ENCODE measurements at regions not wholly inside any gene's neighbourhood (a gene's known extent, or its start where the extent isn't known, plus 50 kb on each side); places are given as distances from the start of the nearest gene placed in this dataset.

- Histone ChIP-seq H3K36me3 (ENCODE audit: insufficient read depth, low read depth, low read length) (no peaks in the 10 kb centered on the region), H3K4me1 (ENCODE audit: insufficient read depth, low read length) (no peaks in the 10 kb centered on the region), H3K4me3 (ENCODE audit: low read length) (no peak overlapping the region), H3K9ac (ENCODE audit: low read depth, low read length) (no peak overlapping the region), H3K27me3 (ENCODE audit: insufficient read depth, low read length) (no peaks in the 10 kb centered on the region), H3K9me3 (ENCODE audit: insufficient read depth, low read depth, low read length) (no peaks in the 10 kb centered on the region), H3K27ac (ENCODE audit: low read length) (no peak overlapping the region)
Observed at GRCh38 chr6:40098774-40099173, 164.5 kb upstream of the MOCS1 start.

GRCh38 chr6:40097590-40097989 is 163.3 kb upstream of the MOCS1 start:
- no peak overlapping the region for H3K4me3 ChIP-seq (ENCODE audit: low read length)
- H3K27ac ChIP-seq (ENCODE audit: low read length) = no peak overlapping the region
- no peak overlapping the region for H3K9ac ChIP-seq (ENCODE audit: low read depth, low read length)
- H3K4me1 ChIP-seq (ENCODE audit: insufficient read depth, low read length) = no peaks in the 10 kb centered on the region
- H3K9me3 ChIP-seq (ENCODE audit: insufficient read depth, low read depth, low read length) = no peaks in the 10 kb centered on the region
- H3K27me3 ChIP-seq (ENCODE audit: insufficient read depth, low read length) = no peaks in the 10 kb centered on the region
- no peaks in the 10 kb centered on the region for H3K36me3 ChIP-seq (ENCODE audit: insufficient read depth, low read depth, low read length)

DNA sequence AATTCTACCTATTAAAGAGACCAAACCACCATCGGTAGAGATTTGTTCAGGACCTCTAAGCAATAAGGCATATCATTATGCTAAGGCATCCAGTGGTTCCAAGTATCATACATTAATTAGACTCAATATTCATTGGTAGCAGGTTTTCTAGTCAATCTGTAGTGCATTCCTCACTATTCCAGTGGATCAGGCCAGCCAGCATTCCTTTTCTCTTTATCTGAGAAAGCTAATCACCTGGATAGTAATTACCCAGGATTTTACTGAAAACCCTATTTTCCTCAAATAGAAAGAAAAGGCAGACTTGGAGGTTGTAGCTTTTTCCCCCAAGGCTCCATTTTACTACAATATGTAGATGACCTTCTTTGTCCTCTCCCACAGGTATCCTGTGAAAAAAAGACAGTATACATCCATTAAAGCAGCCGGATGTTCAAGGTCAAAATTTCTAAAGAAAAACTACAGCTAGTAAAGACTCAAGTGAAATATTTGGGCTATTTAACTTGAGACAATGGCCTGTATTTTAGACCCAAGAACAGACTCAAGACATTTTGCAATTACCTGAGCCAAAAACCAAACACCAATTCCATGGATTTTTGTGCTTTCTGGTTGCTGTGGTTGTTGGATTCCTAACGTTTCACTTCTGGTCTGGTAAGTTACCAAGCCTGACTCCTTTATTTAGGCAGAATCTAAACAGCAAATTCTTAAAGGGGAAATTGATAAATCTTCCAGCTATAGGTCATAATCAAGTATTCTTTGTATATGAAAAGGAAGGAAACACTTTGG is 149.1 kb upstream of the MOCS1 start:
- no peaks in the 10 kb centered on the region; the same call in 1 of the 2 replicates for H3K27me3 ChIP-seq (ENCODE audit: insufficient read depth, low read length)
- H3K9me3 ChIP-seq (ENCODE audit: insufficient read depth, low read depth, low read length) = no peaks in the 10 kb centered on the region
- H3K9ac ChIP-seq (ENCODE audit: low read depth, low read length) = no peak overlapping the region
- no peak overlapping the region for H3K27ac ChIP-seq (ENCODE audit: low read length)
- H3K4me1 ChIP-seq (ENCODE audit: insufficient read depth, low read length) = no peaks in the 10 kb centered on the region
- H3K36me3 ChIP-seq (ENCODE audit: insufficient read depth, low read depth, low read length) = no peaks in the 10 kb centered on the region
- H3K4me3 ChIP-seq (ENCODE audit: low read length) = no peak overlapping the region

GRCh38 chr6:40082278-40083043 is 148.2 kb upstream of the MOCS1 start:
- H3K27me3 ChIP-seq (ENCODE audit: insufficient read depth, low read length) = no peaks in the 10 kb centered on the region; the same call in 1 of the 2 replicates
- no peak overlapping the region for H3K27ac ChIP-seq (ENCODE audit: low read length)
- no peak overlapping the region for H3K9ac ChIP-seq (ENCODE audit: low read depth, low read length)
- no peaks in the 10 kb centered on the region for H3K9me3 ChIP-seq (ENCODE audit: insufficient read depth, low read depth, low read length)
- no peaks in the 10 kb centered on the region for H3K4me1 ChIP-seq (ENCODE audit: insufficient read depth, low read length)
- no peak overlapping the region for H3K4me3 ChIP-seq (ENCODE audit: low read length)
- H3K36me3 ChIP-seq (ENCODE audit: insufficient read depth, low read depth, low read length) = no peaks in the 10 kb centered on the region

DNA sequence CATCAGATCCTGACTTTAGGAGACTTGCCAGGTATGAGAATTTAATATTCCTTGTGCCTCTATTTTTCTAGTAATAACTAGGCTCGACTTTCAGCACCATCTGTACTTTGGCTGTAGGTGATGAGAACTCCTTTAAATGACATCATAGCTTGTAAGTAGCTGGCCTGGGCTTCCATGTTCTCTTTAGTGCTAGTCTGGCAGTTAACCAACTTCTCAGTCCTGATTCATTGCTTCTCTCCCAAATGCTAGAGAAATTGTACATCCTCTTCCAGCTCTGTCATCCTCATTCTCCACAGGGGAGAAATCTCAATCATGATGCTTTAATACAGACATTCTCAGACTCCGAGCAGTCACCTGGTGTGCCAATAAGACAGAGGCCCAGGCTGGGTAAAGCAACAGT is 143.5 kb upstream of the MOCS1 start:
- Histone ChIP-seq H3K9ac (ENCODE audit: low read depth, low read length) (no peak overlapping the region), H3K36me3 (ENCODE audit: insufficient read depth, low read depth, low read length) (no peaks in the 10 kb centered on the region), H3K27me3 (ENCODE audit: insufficient read depth, low read length) (no peaks in the 10 kb centered on the region), H3K9me3 (ENCODE audit: insufficient read depth, low read depth, low read length) (no peaks in the 10 kb centered on the region), H3K4me1 (ENCODE audit: insufficient read depth, low read length) (no peaks in the 10 kb centered on the region), H3K27ac (ENCODE audit: low read length) (no peak overlapping the region), H3K4me3 (ENCODE audit: low read length) (no peak overlapping the region)

- no peaks in the 10 kb centered on the region for H3K36me3 ChIP-seq (ENCODE audit: insufficient read depth, low read depth, low read length)
- no peak overlapping the region for H3K27ac ChIP-seq (ENCODE audit: low read length)
- no peak overlapping the region for H3K9ac ChIP-seq (ENCODE audit: low read depth, low read length)
- H3K4me3 ChIP-seq (ENCODE audit: low read length) = no peak overlapping the region
- no peaks in the 10 kb centered on the region for H3K4me1 ChIP-seq (ENCODE audit: insufficient read depth, low read length)
- H3K9me3 ChIP-seq (ENCODE audit: insufficient read depth, low read depth, low read length) = no peaks in the 10 kb centered on the region
- H3K27me3 ChIP-seq (ENCODE audit: insufficient read depth, low read length) = no peaks in the 10 kb centered on the region
Observed at GRCh38 chr6:40077315-40077714, 143.1 kb upstream of the MOCS1 start.

GRCh38 chr6:40075056-40075590 is 140.9 kb upstream of the MOCS1 start:
- Histone ChIP-seq H3K4me1 (ENCODE audit: insufficient read depth, low read length) (no peaks in the 10 kb centered on the region), H3K9me3 (ENCODE audit: insufficient read depth, low read depth, low read length) (no peaks in the 10 kb centered on the region), H3K27ac (ENCODE audit: low read length) (no peak overlapping the region)

GRCh38 chr6:40074306-40075055 is 140.2 kb upstream of the MOCS1 start:
- no peak overlapping the region for H3K27ac ChIP-seq (ENCODE audit: low read length)
- H3K36me3 ChIP-seq (ENCODE audit: insufficient read depth, low read depth, low read length) = no peaks in the 10 kb centered on the region
- no peaks in the 10 kb centered on the region for H3K27me3 ChIP-seq (ENCODE audit: insufficient read depth, low read length)
- no peak overlapping the region for H3K4me3 ChIP-seq (ENCODE audit: low read length)
- H3K4me1 ChIP-seq (ENCODE audit: insufficient read depth, low read length) = no peaks in the 10 kb centered on the region
- H3K9ac ChIP-seq (ENCODE audit: low read depth, low read length) = no peak overlapping the region
- H3K9me3 ChIP-seq (ENCODE audit: insufficient read depth, low read depth, low read length) = no peaks in the 10 kb centered on the region

More at GRCh38 chr6:40075056-40075590, 140.9 kb upstream of the MOCS1 start:
- Histone ChIP-seq H3K27me3 (ENCODE audit: insufficient read depth, low read length) (no peaks in the 10 kb centered on the region), H3K36me3 (ENCODE audit: insufficient read depth, low read depth, low read length) (no peaks in the 10 kb centered on the region), H3K4me3 (ENCODE audit: low read length) (no peak overlapping the region), H3K9ac (ENCODE audit: low read depth, low read length) (no peak overlapping the region)

- Histone ChIP-seq H3K4me1 (ENCODE audit: insufficient read depth, low read length) (no peaks in the 10 kb centered on the region), H3K27me3 (ENCODE audit: insufficient read depth, low read length) (no peaks in the 10 kb centered on the region), H3K4me3 (ENCODE audit: low read length) (no peak overlapping the region), H3K36me3 (ENCODE audit: insufficient read depth, low read depth, low read length) (no peaks in the 10 kb centered on the region), H3K9ac (ENCODE audit: low read depth, low read length) (no peak overlapping the region), H3K27ac (ENCODE audit: low read length) (no peak overlapping the region), H3K9me3 (ENCODE audit: insufficient read depth, low read depth, low read length) (peaks cover 13% of the 10 kb centered on the region)
Observed at GRCh38 chr6:40066372-40066771, 132.1 kb upstream of the MOCS1 start.

DNA sequence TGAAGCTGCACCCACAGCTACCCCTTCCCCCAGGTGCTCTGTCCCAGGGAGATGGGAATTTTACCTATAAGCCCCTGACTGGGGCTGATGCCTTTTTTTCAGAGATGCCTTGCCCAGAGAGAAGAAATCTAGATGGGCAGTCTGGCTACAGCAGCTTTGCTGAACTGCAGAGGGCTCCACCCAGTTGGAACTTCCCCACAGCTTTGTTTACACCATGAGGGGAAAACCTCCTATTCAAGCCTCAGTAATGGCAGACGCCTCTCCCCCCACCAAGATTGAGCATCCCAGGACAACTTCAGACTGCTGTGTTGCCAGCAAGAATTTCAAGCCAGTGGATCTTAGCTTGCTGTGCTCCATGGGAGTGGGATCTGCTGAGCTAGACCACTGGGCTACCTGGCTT is 122.6 kb upstream of the MOCS1 start:
- no peaks in the 10 kb centered on the region for H3K36me3 ChIP-seq (ENCODE audit: insufficient read depth, low read depth, low read length)
- H3K4me1 ChIP-seq (ENCODE audit: insufficient read depth, low read length) = no peaks in the 10 kb centered on the region
- H3K4me3 ChIP-seq (ENCODE audit: low read length) = no peak overlapping the region

DNA sequence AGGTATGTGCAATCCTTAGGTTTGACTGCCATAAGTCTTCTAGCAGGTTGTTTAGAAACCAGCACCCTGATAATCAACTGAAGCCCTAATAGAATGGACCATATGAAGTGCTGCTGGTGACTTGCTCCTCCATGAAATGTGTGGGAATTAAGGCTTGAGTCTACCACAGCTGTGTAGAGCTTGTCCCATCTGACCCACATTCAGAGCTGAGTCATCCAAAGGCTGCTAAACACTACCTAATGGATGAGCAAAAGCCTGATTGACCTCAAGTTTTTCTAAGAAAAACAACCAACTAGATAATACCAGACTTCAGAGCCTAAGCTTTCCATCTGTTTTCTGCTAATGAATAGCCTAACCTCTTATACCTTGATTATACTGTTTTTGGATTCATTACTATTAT is 120.3 kb upstream of the MOCS1 start:
- H3K4me3 ChIP-seq (ENCODE audit: low read length) = no peak overlapping the region
- no peak overlapping the region for H3K9ac ChIP-seq (ENCODE audit: low read depth, low read length)
- H3K27me3 ChIP-seq (ENCODE audit: insufficient read depth, low read length) = no peaks in the 10 kb centered on the region
- peaks cover 10% of the 10 kb centered on the region for H3K9me3 ChIP-seq (ENCODE audit: insufficient read depth, low read depth, low read length)
- no peaks in the 10 kb centered on the region for H3K4me1 ChIP-seq (ENCODE audit: insufficient read depth, low read length)
- no peaks in the 10 kb centered on the region for H3K36me3 ChIP-seq (ENCODE audit: insufficient read depth, low read depth, low read length)
- H3K27ac ChIP-seq (ENCODE audit: low read length) = no peak overlapping the region

More for the DNA sequence above, 122.6 kb upstream of the MOCS1 start:
- Histone ChIP-seq H3K27me3 (ENCODE audit: insufficient read depth, low read length) (no peaks in the 10 kb centered on the region), H3K27ac (ENCODE audit: low read length) (no peak overlapping the region), H3K9me3 (ENCODE audit: insufficient read depth, low read depth, low read length) (no peaks in the 10 kb centered on the region), H3K9ac (ENCODE audit: low read depth, low read length) (no peak overlapping the region)
